GM18951 (cell line): ENCODE measurements at regions not wholly inside any gene's neighbourhood (a gene's known extent, or its start where the extent isn't known, plus 50 kb on each side); places are given as distances from the start of the nearest gene placed in this dataset.
"Not testable (repeated sequence)": the region's sequence is repeated elsewhere in the genome, so short reads cannot be mapped to it uniquely, and the experiment has no call there.

Source experiments
- POLR2A ChIP-seq: IDR thresholded peaks from 4 replicates; pipeline ENCODE4 v1.6.1; 2011; ENCODE audit warnings: mild to moderate bottlenecking; ENCODE audit not compliant: insufficient read length, insufficient read depth; ENCODE audit errors: extremely low read depth
- in situ Hi-C: fragments of 300-500 bp; cut with MboI; formaldehyde crosslinking; loops from one replicate; pipeline ENCODE4 v1.12.0; 2022; ENCODE audit warnings: low sequenced_read_pairs, mixed read lengths, inconsistent platforms; ENCODE audit not compliant: unreplicated experiment

DNA sequence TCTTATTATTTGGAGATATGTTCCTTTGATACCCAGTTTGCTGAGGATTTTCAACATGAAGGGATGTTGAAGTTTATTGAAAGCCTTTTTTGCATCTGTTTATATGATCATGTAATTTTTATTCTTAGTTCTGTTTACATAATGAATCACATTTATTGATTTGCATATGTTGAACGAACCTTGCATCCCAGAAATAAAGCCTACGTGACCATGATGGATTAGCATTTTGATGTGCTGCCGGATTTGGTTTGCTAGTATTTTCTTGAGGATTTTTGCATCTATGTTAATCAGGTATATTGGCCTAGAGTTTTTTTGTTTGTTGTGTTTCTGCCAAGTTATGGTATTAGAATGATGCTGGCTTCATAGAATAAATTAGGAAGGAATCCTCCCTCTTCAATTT lies 161.4 kb upstream of the ITGA1 start:
- TF ChIP-seq POLR2A: no peak
- in situ Hi-C loops: no loop called here

DNA sequence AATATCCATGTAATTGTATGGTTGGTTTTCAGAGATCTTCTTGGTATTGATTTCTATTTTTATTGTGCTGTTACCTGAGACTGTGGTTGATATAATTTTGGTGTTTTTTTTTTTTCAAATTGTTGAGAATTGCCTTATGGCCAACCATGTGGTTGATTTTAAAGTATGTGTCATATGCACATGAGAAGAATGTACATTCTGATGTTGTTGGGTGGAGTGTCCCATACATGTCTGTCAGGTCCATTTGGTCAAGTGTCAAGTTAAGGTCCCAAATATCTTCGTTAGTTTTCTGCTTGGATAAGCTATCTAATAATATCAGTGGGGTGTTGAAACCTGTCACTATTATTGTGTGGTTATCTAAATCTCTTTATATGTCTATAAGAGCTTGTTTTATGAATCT lies 160.0 kb upstream of the ITGA1 start:
- in situ Hi-C loops: no loop called here
- TF ChIP-seq POLR2A: no peak

DNA sequence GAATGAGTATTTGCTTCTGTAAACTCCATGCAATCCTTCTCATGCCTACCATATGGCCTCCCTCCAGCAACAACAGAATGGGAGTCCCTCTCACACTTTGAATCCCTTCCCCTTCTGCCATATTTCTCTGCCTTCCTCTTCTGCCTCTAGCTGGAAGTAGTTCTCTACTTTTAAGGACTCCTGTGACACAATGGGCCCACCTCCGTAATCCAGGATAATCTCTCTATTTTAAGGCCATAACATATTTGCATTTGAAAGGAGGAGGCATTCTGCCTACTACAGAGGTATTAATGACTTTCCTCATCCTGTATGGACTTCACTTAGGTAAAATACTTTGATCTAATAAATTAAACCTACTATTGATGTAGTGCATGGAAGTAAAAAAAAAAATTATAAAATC lies 155.4 kb upstream of the ITGA1 start:
- in situ Hi-C loops: no loop called here
- TF ChIP-seq POLR2A: no peak

DNA sequence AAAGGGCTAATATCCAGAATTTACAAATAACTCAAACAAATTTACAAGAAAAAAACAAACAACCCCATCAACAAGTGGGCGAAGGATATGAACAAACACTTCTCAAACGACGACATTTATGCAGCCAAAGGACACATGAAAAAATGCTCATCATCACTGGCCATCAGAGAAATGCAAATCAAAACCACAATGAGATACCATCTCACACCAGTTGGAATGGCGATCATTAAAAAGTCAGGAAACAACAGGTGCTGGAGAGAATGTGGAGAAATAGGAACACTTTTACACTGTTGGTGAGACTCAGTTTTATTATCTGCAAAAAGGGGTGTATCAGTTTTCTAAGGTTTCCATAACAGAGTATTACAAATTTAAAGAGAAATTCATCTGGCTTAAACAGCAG lies 153.5 kb upstream of the ITGA1 start:
- in situ Hi-C loops: not testable (repeated sequence)

- in situ Hi-C loops: no loop called here
- no peak for TF ChIP-seq POLR2A
These were observed 149.0 kb upstream of the ITGA1 start for GRCh38 chr5:52638732-52639131.

DNA sequence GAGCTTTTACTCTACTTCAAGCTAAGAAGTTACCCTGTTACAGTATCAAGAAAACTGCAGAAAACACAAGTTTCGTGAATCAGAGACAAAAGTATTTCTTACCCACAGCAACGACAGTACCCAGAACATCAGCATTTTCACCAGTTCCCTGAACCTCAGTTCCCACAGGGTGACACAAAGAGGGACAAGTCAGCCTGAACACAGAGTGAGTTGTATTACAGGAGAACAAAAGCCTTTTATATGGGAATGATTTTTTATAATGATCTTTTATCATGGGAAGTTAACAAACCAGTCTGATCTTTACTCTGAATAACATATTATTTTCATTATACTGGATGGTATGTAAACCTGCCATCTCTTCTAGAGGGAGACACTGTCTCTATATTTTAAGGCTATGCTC lies 139.0 kb upstream of the ITGA1 start:
- in situ Hi-C loops: no loop called here

GRCh38 chr5:52655163-52655562 lies 132.6 kb upstream of the ITGA1 start:
- no peak for TF ChIP-seq POLR2A
- in situ Hi-C loops: loop anchor here (25.0 kb wide), 1 partner anchor 1693 kb away; no protein-coding TSS in a partner anchor

More for the DNA sequence above, 139.0 kb upstream of the ITGA1 start:
- TF ChIP-seq POLR2A: no peak

- TF ChIP-seq POLR2A: no peak
- in situ Hi-C loops: loop anchor here (25.0 kb wide), 1 partner anchor 1694 kb away; no protein-coding TSS in a partner anchor
These were observed 131.0 kb upstream of the ITGA1 start for GRCh38 chr5:52656569-52657246.

- no peak for TF ChIP-seq POLR2A
- in situ Hi-C loops: loop anchor here (25.0 kb wide), 1 partner anchor 1695 kb away; no protein-coding TSS in a partner anchor
These were observed 130.5 kb upstream of the ITGA1 start for GRCh38 chr5:52657247-52657645.

- no peak for TF ChIP-seq POLR2A
- in situ Hi-C loops: loop anchor here (25.0 kb wide), 1 partner anchor 1696 kb away; no protein-coding TSS in a partner anchor
These were observed 129.5 kb upstream of the ITGA1 start for GRCh38 chr5:52658246-52658645.

DNA sequence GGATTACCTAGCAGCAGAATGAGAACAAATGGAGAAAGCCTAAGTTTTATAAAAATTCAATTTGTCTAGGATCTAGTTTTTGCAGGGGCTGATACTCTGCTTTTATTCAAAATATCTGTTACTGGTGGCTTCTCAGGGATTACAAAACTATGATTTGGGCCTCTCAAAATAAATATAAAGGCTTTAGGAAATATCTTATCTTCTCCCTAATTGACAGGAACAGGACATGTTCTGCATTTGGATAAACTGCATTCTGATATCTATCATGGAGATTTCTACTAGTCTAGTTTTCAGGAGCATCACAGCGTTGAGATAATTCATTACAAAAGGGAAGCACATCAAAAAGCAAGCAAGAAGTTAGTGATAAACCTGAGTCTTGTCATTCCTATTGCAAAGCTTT lies 127.1 kb upstream of the ITGA1 start:
- in situ Hi-C loops: loop anchor here (25.0 kb wide), 1 partner anchor 1698 kb away; no protein-coding TSS in a partner anchor
- TF ChIP-seq POLR2A: no peak

DNA sequence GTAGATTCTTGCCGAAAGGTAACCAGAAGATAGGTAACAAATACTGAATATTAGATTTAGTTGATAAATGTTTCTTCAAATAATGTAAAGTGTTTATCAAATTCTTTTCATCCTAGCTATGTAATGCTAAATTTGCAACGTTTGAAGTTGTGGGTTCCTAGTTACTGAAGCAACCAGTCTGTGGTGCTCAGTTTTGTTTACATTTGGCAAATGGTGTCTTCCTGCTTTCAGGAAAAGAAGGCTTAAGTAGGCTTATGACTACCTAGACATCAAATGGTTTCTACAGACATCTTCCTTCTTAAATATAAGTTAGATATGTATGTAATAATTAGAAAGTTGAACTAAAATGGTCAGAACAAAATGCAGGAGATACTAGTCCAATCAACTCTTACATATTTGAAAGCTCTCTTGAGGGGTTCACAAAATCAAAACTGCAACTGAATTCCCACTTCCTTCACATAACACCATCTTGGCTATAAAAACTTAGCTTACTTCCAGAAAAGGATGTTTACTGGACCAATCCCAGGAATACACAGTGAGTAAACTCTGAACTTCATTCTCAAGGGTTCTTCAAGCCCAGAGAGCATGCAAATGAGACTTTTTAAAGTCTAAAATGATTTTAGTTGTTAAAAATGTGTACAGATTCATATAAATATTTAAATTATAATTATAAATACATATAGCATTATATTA lies 125.7 kb upstream of the ITGA1 start:
- no peak for TF ChIP-seq POLR2A
- in situ Hi-C loops: loop anchor here (25.0 kb wide), 1 partner anchor 1700 kb away; no protein-coding TSS in a partner anchor

DNA sequence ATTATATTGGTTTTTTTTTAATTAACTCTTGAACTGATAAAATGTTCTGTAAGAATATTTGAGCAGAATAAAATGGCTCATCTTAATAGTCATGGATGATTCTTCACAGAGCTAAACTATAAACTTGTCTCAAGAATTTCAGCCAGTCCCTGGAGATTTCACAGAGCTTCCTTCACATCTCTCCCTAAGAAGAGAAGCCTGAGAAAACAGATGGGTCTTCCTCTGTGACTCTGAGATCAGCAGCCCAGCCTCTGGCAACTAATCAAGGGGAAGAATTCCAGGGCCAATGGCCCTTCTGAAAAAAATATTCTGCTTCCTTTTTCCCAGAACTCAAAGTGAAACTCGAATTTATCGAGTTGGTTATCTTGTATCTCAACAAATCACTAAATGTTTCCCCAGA lies 122.2 kb upstream of the ITGA1 start:
- no peak for TF ChIP-seq POLR2A
- in situ Hi-C loops: loop anchor here (25.0 kb wide), 1 partner anchor 1703 kb away; no protein-coding TSS in a partner anchor

GRCh38 chr5:52668139-52668538 lies 119.6 kb upstream of the ITGA1 start:
- in situ Hi-C loops: loop anchor here (25.0 kb wide), 1 partner anchor 1706 kb away; no protein-coding TSS in a partner anchor
- no peak for TF ChIP-seq POLR2A
